ENCODE measurements at regions not wholly inside any gene's neighbourhood (a gene's known extent, or its start where the extent isn't known, plus 50 kb on each side); places are given as distances from the start of the nearest gene placed in this dataset.

GRCh38 chr2:59012234-59012633 lies 771.1 kb upstream of the FANCL start:
- no peak for TF ChIP-seq CTCF (IDR thresholded peaks at IDR 0.05; ENCODE audit: low read depth, low read length)
- no peaks in the 10 kb centered on the region for H3K36me3 ChIP-seq
- DNase-seq = no peak

GRCh38 chr2:59008950-59009349 lies 767.8 kb upstream of the FANCL start:
- TF ChIP-seq CTCF (IDR thresholded peaks at IDR 0.05; ENCODE audit: low read depth, low read length) = no peak
- no peaks in the 10 kb centered on the region for H3K36me3 ChIP-seq
- no peak for DNase-seq
- no peaks in the 10 kb centered on the region for H3K9me3 ChIP-seq
- no peaks in the 10 kb centered on the region for H3K4me1 ChIP-seq
- no peak overlapping the region for H3K4me3 ChIP-seq (ENCODE audit: low read depth, low read length)
- H3K27me3 ChIP-seq = no peaks in the 10 kb centered on the region

More at GRCh38 chr2:59012234-59012633, 771.1 kb upstream of the FANCL start:
- Histone ChIP-seq H3K4me3 (ENCODE audit: low read depth, low read length) (no peak overlapping the region), H3K4me1 (no peaks in the 10 kb centered on the region), H3K27me3 (no peaks in the 10 kb centered on the region), H3K9me3 (no peaks in the 10 kb centered on the region)

- no peak for TF ChIP-seq CTCF (IDR thresholded peaks at IDR 0.05; ENCODE audit: low read depth, low read length)
- Histone ChIP-seq H3K4me3 (ENCODE audit: low read depth, low read length) (no peak overlapping the region), H3K27me3 (no peaks in the 10 kb centered on the region), H3K9me3 (no peaks in the 10 kb centered on the region), H3K36me3 (no peaks in the 10 kb centered on the region), H3K4me1 (no peaks in the 10 kb centered on the region)
- no peak for DNase-seq
These were observed 764.9 kb upstream of the FANCL start for GRCh38 chr2:59005836-59006615.

GRCh38 chr2:59004621-59005020 lies 763.5 kb upstream of the FANCL start:
- Histone ChIP-seq H3K36me3 (no peaks in the 10 kb centered on the region), H3K9me3 (no peaks in the 10 kb centered on the region), H3K27me3 (no peaks in the 10 kb centered on the region), H3K4me1 (no peaks in the 10 kb centered on the region), H3K4me3 (ENCODE audit: low read depth, low read length) (no peak overlapping the region)
- TF ChIP-seq CTCF (IDR thresholded peaks at IDR 0.05; ENCODE audit: low read depth, low read length) = no peak
- DNase-seq = no peak

GRCh38 chr2:59000796-59001195 lies 759.7 kb upstream of the FANCL start:
- Histone ChIP-seq H3K4me1 (no peaks in the 10 kb centered on the region), H3K4me3 (ENCODE audit: low read depth, low read length) (no peak overlapping the region), H3K36me3 (no peaks in the 10 kb centered on the region), H3K9me3 (no peaks in the 10 kb centered on the region), H3K27me3 (no peaks in the 10 kb centered on the region)
- no peak for DNase-seq
- no peak for TF ChIP-seq CTCF (IDR thresholded peaks at IDR 0.05; ENCODE audit: low read depth, low read length)

GRCh38 chr2:58992062-58992706 lies 751.1 kb upstream of the FANCL start:
- DNase-seq = no peak
- no peaks in the 10 kb centered on the region for H3K9me3 ChIP-seq
- no peaks in the 10 kb centered on the region for H3K27me3 ChIP-seq
- H3K4me3 ChIP-seq (ENCODE audit: low read depth, low read length) = no peak overlapping the region
- no peaks in the 10 kb centered on the region for H3K4me1 ChIP-seq
- no peaks in the 10 kb centered on the region for H3K36me3 ChIP-seq
- TF ChIP-seq CTCF (IDR thresholded peaks at IDR 0.05; ENCODE audit: low read depth, low read length) = no peak

Data from BE2C (cell line).